Panc1 (cell line): ENCODE measurements at regions not wholly inside any gene's neighbourhood (a gene's known extent, or its start where the extent isn't known, plus 50 kb on each side); places are given as distances from the start of the nearest gene placed in this dataset.

Experiments used
- CTCF ChIP-seq: fragments of 450-650 bp; IDR thresholded peaks from 2 replicates; pipeline ENCODE4 v1.5.1; 2017; ENCODE audit warnings: mild to moderate bottlenecking
- REST ChIP-seq, 2 experiments: IDR thresholded peaks; 2 replicates each; pipeline ENCODE4 v1.6.1; 2011 to 2012; ENCODE audit warnings: low read depth in 2 of 2, control low read depth in 1 of 2, low read length in 1 of 2, mild to moderate bottlenecking in 1 of 2, moderate library complexity in 1 of 2; ENCODE audit not compliant: insufficient read depth in 1 of 2

GRCh38 chr10:10657139-10657760 lies 360.4 kb upstream of the CELF2 start:
- TF ChIP-seq CTCF: no peak
- TF ChIP-seq REST (IDR thresholded peaks at IDR 0.05; ENCODE audit: insufficient read depth in 1 of 2, low read depth in 2 of 2, low read length in 1 of 2): no peak
